Urothelium cell line (cell line): ENCODE measurements at regions not wholly inside any gene's neighbourhood (a gene's known extent, or its start where the extent isn't known, plus 50 kb on each side); places are given as distances from the start of the nearest gene placed in this dataset.
A peak's percentile ranks its signal among the peaks of the same experiment; 100 is the strongest.

Source experiments
- DNase-seq: peaks from one replicate; pipeline ENCODE4 v3.0.0; 2011; ENCODE audit warnings: low spot score, mixed read lengths
- FAIRE-seq: peaks from 2 replicates; lab custom pipeline; 2011; peaks lifted over from hg19 to GRCh38; lab: Jason Lieb, UNC

GRCh38 chr2:66717218-66717905 is 282.4 kb downstream of the MEIS1 start:
- DNase-seq (no peak), FAIRE-seq (no peak)

DNA sequence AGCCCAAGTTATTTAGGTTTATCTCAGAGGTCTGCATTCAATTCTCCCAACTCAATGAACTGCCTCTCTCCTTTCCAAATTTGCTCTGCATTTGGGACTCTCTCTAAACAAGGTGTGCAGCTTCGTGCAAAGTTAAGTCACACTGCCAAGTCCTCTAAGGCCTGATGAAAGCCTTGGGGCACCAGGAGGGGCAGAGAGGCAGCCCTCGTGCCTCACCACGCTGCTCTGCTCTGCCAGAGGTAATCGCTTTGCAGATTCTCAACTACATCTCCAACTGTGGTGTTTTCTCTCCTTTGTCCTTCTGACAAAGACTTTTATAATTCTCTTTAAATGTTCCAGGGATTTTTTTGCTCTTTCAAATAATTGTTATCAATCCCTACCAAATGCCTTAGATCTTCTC is 283.0 kb downstream of the MEIS1 start:
- no peak for DNase-seq
- no peak for FAIRE-seq

GRCh38 chr2:66721776-66722175 is 286.9 kb downstream of the MEIS1 start:
- FAIRE-seq = peak; percentile 27
- no peak for DNase-seq

GRCh38 chr2:66724241-66724640 is 289.3 kb downstream of the MEIS1 start:
- DNase-seq (no peak), FAIRE-seq (no peak)

GRCh38 chr2:66729416-66730330 is 294.7 kb downstream of the MEIS1 start:
- FAIRE-seq (no peak), DNase-seq (no peak)

DNA sequence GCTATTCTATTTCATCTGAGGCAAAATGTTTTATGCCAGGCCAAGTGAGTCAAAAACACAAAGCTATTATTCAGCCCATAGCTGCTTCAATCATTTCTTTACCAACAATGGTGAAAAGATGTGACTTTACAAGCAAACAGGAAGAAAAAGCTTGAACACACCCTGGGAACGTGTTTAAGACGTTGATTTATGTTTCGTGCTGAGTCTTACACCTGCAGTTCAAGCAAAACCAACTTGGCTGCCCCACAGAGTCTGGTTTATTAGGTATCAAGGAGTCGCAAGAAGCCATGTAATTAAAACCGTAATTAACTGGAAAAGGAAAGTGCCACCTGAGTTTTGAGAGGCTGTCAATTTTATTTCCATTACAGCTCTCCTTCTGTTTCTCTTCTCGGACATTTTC is 295.5 kb downstream of the MEIS1 start:
- no peak for DNase-seq
- no peak for FAIRE-seq

DNA sequence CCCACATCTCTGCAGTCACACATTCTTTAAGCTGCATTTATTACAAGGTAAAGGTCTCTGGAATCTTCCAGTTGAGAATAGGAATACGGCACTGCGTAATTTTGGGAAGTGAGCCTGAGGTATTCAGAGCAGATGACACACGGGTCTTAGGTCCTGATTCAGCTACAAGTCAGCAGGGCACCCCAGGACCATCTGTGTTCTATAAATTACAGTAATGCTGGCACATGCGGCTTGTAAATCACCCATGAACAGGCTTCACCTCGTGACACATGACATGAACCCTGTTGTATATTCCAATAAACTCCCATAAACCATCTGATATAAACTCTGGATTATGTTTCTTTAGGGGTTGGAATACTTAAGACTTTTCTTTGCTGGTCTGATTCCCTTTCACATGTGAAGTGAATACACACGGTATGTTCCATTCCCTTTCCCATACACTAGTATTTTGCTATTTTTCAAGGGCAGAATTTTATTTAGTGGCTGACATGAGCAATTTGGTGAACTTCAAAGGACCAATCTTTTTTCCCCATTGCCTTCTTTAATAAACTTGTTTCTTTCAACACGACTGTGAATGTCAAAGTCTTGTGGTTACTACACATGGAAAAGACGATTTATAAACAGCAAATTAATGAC is 298.6 kb downstream of the MEIS1 start:
- DNase-seq (no peak), FAIRE-seq (no peak)

- FAIRE-seq = no peak
- DNase-seq = no peak
Observed at GRCh38 chr2:66748939-66749338, 314.0 kb downstream of the MEIS1 start.

GRCh38 chr2:66749566-66749965 is 314.6 kb downstream of the MEIS1 start:
- FAIRE-seq (no peak), DNase-seq (no peak)

GRCh38 chr2:66753257-66753656 is 318.3 kb downstream of the MEIS1 start:
- DNase-seq = no peak
- no peak for FAIRE-seq

- FAIRE-seq (no peak), DNase-seq (no peak)
Observed at GRCh38 chr2:66753660-66754059, 318.7 kb downstream of the MEIS1 start.

- FAIRE-seq (no peak), DNase-seq (no peak)
Observed at GRCh38 chr2:66755974-66756373, 321.0 kb downstream of the MEIS1 start.

- no peak for DNase-seq
- FAIRE-seq = no peak
Observed at GRCh38 chr2:66761826-66762225, 326.9 kb downstream of the MEIS1 start.

- FAIRE-seq (peak; percentile 69), DNase-seq (no peak)
Observed at GRCh38 chr2:66762761-66763160, 327.8 kb downstream of the MEIS1 start.

- DNase-seq (no peak), FAIRE-seq (no peak)
Observed at GRCh38 chr2:66766582-66766981, 331.7 kb downstream of the MEIS1 start.

DNA sequence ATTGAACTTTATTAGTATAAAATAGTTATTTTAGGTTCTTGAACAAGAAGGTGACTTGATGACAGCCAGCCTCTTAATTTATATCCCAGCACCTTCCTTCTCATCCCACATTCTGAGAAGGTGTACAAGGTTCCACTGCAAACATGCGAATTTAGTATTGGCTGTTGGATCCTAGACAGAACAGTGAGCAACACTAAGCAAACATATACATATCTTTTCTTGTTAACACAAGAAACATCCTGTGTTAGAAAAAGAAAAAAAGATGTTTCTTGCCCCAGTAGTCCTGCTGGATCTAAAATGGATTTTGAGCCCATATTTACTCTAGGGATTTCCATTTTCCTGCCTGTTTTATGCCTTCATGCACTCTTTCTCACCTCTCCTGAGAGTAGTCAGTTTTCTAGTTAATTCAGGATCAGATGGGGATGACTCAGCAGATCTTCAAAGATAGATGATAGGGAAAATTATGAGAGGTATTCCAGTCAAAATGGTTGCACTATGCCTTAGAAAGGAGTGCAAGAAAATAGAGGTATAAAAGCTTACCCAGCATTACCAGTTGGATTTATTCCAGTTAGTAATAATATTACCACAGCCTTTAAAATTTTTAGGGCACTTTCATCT is 336.5 kb downstream of the MEIS1 start:
- DNase-seq (no peak), FAIRE-seq (no peak)

- DNase-seq (no peak), FAIRE-seq (no peak)
Observed at GRCh38 chr2:66772618-66773017, 337.7 kb downstream of the MEIS1 start.

DNA sequence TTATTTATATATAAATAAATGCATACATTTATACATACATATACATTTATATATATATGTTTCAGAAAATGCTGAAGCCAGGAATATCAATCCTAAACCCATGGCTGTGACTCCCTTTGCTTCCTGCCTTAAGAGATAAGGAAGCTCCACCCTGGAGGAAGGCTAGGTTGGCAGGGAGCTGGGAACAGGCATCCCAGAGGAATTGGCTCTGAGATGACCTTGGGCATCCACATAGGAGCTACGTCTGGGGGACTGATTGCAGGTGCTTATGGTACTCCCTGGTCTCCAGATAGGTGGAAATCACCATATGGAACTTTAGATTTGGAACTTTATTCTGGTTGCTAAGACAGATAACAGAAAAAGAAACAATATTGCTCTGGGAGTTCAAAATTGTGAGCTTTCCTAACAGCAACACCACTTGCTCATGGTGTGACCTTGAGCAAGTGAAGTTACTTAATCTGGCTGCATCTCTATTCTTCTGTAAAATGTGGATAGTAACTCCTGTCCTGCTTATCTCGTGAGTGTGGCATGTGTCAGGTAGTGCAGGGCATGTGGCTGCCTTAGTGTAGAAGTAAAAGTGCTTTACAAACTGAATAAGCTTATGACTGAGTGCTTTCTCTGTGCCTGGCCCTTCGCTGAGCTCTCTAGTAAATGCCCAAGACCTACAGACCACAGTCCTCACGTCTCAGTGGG is 341.0 kb downstream of the MEIS1 start:
- DNase-seq (no peak), FAIRE-seq (no peak)

DNA sequence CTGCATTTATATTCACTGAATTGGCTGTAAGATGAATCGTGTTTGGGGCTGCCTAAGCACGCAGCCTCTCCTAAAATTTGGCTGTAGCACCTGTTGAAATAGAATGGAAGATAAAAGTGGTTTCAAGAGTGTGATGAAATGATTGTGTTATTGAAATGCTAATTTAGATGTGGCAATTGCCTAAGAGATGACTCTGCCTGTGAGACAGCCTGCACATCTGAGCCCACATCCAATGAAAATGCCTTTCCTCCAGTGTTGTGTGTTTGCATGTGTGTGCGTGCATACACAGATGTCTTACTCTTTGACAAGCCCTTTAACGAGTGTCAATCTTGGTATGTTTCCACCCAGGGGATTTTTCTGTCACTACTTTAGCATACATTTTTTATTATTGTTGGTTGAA is 346.9 kb downstream of the MEIS1 start:
- no peak for DNase-seq
- no peak for FAIRE-seq

GRCh38 chr2:66782780-66783361 is 347.9 kb downstream of the MEIS1 start:
- FAIRE-seq (no peak), DNase-seq (no peak)
